Neural cell (in vitro differentiated cells): ENCODE measurements at regions not wholly inside any gene's neighbourhood (a gene's known extent, or its start where the extent isn't known, plus 50 kb on each side); places are given as distances from the start of the nearest gene placed in this dataset.

ENCODE experiments used
- H2AFZ ChIP-seq: fragments of 200-600, 300-800 bp; sonication (generic), shearing (Covaris generic); 2 replicates; pipeline ENCODE4 v1.6.0; 2014; ENCODE audit warnings: low read depth, mild to moderate bottlenecking, antibody characterized with exemption, low read length, moderate library complexity
- H3F3A ChIP-seq: fragments of 200-600 bp; shearing (Covaris generic); 2 replicates; pipeline ENCODE4 v1.6.1; 2016; ENCODE audit warnings: mild to moderate bottlenecking, moderate library complexity, mixed read lengths, antibody characterized with exemption, low read length; ENCODE audit not compliant: insufficient read depth, poor library complexity, severe bottlenecking
- H3K27ac ChIP-seq: fragments of 200-600, 300-800 bp; sonication (generic), shearing (Covaris generic); 2 replicates; pipeline ENCODE4 v1.5.1; 2014; ENCODE audit warnings: mild to moderate bottlenecking, low read length, moderate library complexity
- H3K27me3 ChIP-seq: fragments of 300-800, 200-600 bp; sonication (generic), shearing (Covaris generic); 2 replicates; pipeline ENCODE4 v1.6.0; 2014; ENCODE audit warnings: mild to moderate bottlenecking, low read depth, low read length, moderate library complexity; ENCODE audit not compliant: insufficient read depth
- H3K36me3 ChIP-seq: fragments of 300-800, 200-600 bp; sonication (generic), shearing (Covaris generic); 2 replicates; pipeline ENCODE4 v1.5.1; 2014; ENCODE audit warnings: mild to moderate bottlenecking, antibody characterized with exemption, low read length, moderate library complexity; ENCODE audit not compliant: insufficient read depth
- H3K4me2 ChIP-seq: fragments of 300-800, 200-600 bp; sonication (generic), shearing (Covaris generic); 2 replicates; pipeline ENCODE4 v1.6.0; 2014; ENCODE audit warnings: mild to moderate bottlenecking, low read length
- H3K4me3 ChIP-seq: fragments of 300-800, 200-600 bp; sonication (generic), shearing (Covaris generic); 2 replicates; pipeline ENCODE4 v1.5.1; 2014; ENCODE audit warnings: mild to moderate bottlenecking, low read length, moderate library complexity
- H3K79me2 ChIP-seq: fragments of 200-600 bp; shearing (Covaris generic); replicated peaks from 2 replicates; pipeline ENCODE4 v1.6.0; 2014; ENCODE audit warnings: mild to moderate bottlenecking, low read length, moderate library complexity; ENCODE audit not compliant: insufficient read depth
- H3K9ac ChIP-seq: fragments of 300-800, 200-600 bp; sonication (generic), shearing (Covaris generic); 2 replicates; pipeline ENCODE4 v1.6.1; 2016; ENCODE audit warnings: mild to moderate bottlenecking, low read length, mixed read lengths
- H3K9me2 ChIP-seq: fragments of 200-600 bp; shearing (Covaris generic); 2 replicates; pipeline ENCODE4 v1.6.1; 2016; ENCODE audit warnings: mild to moderate bottlenecking, low read length, mixed read lengths; ENCODE audit not compliant: insufficient read depth
- H3K9me3 ChIP-seq: fragments of 200-600, 300-800 bp; sonication (generic), shearing (Covaris generic); 2 replicates; pipeline ENCODE4 v1.6.1; 2016; ENCODE audit warnings: mild to moderate bottlenecking, mixed run types, low read length, moderate library complexity, mixed read lengths
- H4K20me1 ChIP-seq: fragments of 200-600 bp; shearing (Covaris generic); 2 replicates; pipeline ENCODE4 v1.6.1; 2016; ENCODE audit warnings: mild to moderate bottlenecking, mixed run types; ENCODE audit not compliant: insufficient read depth
- EP300 ChIP-seq: fragments of 450-650 bp; conservative IDR thresholded peaks from 2 replicates; pipeline ENCODE4 v1.6.1; 2014; ENCODE audit warnings: antibody characterized with exemption, mild to moderate bottlenecking, moderate library complexity; ENCODE audit not compliant: poor library complexity, severe bottlenecking
- EZH2 ChIP-seq: fragments of 200-600, 300-800 bp; shearing (Covaris generic), sonication (generic); IDR thresholded peaks from 2 replicates; pipeline ENCODE4 v1.6.1; 2014; ENCODE audit warnings: antibody characterized with exemption, low read length, borderline replicate concordance, mild to moderate bottlenecking; ENCODE audit not compliant: insufficient read depth, poor library complexity, severe bottlenecking
- MXI1 ChIP-seq: fragments of 450-650 bp; conservative IDR thresholded peaks from 2 replicates; pipeline ENCODE4 v1.6.1; 2014; ENCODE audit warnings: antibody characterized with exemption, mild to moderate bottlenecking; ENCODE audit not compliant: poor library complexity, severe bottlenecking
- POLR2AphosphoS5 ChIP-seq: IDR thresholded peaks from 2 replicates; pipeline ENCODE4 v1.6.1; 2012
- RAD21 ChIP-seq: fragments of 450-650 bp; conservative IDR thresholded peaks from 2 replicates; pipeline ENCODE4 v1.6.1; 2014; ENCODE audit warnings: antibody characterized with exemption, mild to moderate bottlenecking, moderate library complexity
- SMC3 ChIP-seq: fragments of 450-650 bp; conservative IDR thresholded peaks from 2 replicates; pipeline ENCODE4 v1.6.1; 2014; ENCODE audit warnings: antibody characterized with exemption, mild to moderate bottlenecking, moderate library complexity; ENCODE audit not compliant: poor library complexity
- TAF1 ChIP-seq: IDR thresholded peaks from 2 replicates; pipeline ENCODE4 v1.6.1; 2012; ENCODE audit warnings: low read depth
- TF ChIP-seq, protein P1 (sequence below): fragments of 450-650 bp; IDR thresholded peaks from 2 replicates; pipeline ENCODE4 v1.5.1; 2014; ENCODE audit warnings: antibody characterized with exemption, mild to moderate bottlenecking, moderate library complexity; ENCODE audit not compliant: poor library complexity, severe bottlenecking
- TF ChIP-seq, protein P2 (sequence below): IDR thresholded peaks from 2 replicates; pipeline ENCODE4 v1.6.1; 2012; ENCODE audit warnings: borderline replicate concordance

DNA sequence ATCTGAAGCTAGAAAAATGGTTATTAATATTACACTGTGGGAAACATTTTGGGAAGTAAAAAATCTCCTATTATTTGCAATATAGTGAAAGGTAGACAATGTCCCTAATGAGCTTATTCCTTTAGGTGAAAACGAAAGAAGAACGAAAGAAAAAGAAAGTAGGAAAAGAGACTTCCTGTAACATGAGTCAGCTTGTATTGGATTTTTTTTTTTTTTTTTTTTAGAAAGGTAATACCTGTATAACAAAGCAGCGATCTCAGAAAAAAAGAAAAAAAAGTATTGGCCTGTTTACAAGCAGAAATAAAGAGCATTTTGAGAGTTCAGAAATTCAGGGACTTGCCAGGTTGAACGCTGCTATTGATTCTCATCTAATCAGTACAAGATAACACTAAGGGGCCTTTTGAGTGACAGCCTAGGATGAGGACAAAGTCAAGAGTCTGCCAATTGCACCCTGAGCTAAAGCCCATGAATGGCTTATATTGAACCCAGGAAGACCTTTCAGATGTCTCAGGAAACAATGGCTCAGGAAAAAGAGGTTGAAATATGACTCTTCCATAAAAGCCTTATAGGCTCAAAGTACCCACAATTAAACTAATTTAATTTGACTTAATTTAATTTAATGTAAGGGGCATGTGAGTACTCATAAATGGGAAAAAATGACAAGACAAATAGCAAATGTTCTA, 615.6 kb upstream of the CDH2 start:
- H2AFZ ChIP-seq: no peak overlapping the region
- no peaks in the 10 kb centered on the region for H3K27me3 ChIP-seq
- no peaks in the 10 kb centered on the region for H3K9me3 ChIP-seq
- H3K9ac ChIP-seq: no peak overlapping the region
- H3K9me2 ChIP-seq: no peaks in the 10 kb centered on the region
- no peak overlapping the region for H3K27ac ChIP-seq
- no peaks in the 10 kb centered on the region for H3F3A ChIP-seq
- no peaks in the 10 kb centered on the region for H4K20me1 ChIP-seq
- H3K79me2 ChIP-seq: no peaks in the 10 kb centered on the region
- TF ChIP-seq MXI1: no peak
- no peak for TF ChIP-seq EP300
- no peak for TF ChIP-seq TAF1
- TF ChIP-seq RAD21: no peak
- no peak for TF ChIP-seq SMC3
- TF ChIP-seq, protein P1, sequence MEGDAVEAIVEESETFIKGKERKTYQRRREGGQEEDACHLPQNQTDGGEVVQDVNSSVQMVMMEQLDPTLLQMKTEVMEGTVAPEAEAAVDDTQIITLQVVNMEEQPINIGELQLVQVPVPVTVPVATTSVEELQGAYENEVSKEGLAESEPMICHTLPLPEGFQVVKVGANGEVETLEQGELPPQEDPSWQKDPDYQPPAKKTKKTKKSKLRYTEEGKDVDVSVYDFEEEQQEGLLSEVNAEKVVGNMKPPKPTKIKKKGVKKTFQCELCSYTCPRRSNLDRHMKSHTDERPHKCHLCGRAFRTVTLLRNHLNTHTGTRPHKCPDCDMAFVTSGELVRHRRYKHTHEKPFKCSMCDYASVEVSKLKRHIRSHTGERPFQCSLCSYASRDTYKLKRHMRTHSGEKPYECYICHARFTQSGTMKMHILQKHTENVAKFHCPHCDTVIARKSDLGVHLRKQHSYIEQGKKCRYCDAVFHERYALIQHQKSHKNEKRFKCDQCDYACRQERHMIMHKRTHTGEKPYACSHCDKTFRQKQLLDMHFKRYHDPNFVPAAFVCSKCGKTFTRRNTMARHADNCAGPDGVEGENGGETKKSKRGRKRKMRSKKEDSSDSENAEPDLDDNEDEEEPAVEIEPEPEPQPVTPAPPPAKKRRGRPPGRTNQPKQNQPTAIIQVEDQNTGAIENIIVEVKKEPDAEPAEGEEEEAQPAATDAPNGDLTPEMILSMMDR: no peak
- TF ChIP-seq, protein P2, sequence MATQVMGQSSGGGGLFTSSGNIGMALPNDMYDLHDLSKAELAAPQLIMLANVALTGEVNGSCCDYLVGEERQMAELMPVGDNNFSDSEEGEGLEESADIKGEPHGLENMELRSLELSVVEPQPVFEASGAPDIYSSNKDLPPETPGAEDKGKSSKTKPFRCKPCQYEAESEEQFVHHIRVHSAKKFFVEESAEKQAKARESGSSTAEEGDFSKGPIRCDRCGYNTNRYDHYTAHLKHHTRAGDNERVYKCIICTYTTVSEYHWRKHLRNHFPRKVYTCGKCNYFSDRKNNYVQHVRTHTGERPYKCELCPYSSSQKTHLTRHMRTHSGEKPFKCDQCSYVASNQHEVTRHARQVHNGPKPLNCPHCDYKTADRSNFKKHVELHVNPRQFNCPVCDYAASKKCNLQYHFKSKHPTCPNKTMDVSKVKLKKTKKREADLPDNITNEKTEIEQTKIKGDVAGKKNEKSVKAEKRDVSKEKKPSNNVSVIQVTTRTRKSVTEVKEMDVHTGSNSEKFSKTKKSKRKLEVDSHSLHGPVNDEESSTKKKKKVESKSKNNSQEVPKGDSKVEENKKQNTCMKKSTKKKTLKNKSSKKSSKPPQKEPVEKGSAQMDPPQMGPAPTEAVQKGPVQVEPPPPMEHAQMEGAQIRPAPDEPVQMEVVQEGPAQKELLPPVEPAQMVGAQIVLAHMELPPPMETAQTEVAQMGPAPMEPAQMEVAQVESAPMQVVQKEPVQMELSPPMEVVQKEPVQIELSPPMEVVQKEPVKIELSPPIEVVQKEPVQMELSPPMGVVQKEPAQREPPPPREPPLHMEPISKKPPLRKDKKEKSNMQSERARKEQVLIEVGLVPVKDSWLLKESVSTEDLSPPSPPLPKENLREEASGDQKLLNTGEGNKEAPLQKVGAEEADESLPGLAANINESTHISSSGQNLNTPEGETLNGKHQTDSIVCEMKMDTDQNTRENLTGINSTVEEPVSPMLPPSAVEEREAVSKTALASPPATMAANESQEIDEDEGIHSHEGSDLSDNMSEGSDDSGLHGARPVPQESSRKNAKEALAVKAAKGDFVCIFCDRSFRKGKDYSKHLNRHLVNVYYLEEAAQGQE: no peak
- no peak for TF ChIP-seq POLR2AphosphoS5
- no peak for TF ChIP-seq EZH2
- H3K4me2 ChIP-seq: no peak overlapping the region
- H3K36me3 ChIP-seq: no peaks in the 10 kb centered on the region
- no peak overlapping the region for H3K4me3 ChIP-seq

DNA sequence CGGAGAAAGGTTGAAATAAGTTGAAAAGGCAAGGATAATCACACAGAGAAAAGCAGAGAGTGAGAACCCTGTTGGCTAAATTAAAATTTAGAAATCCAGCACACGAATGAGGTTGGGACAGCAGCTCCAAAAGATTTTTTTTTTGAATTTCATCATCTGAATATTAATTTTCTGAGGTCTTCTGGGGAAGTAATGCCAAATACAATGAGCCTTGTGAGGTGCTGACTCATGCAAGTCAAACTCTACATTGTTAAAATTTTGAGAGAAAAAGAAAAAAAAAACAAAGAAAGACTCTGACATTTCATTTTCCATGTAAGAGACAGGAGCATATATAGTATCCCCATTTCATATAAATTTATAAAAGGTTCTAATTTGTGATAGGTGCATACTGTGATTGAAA, 614.2 kb upstream of the CDH2 start:
- Histone ChIP-seq H3F3A (no peaks in the 10 kb centered on the region), H3K27ac (no peak overlapping the region), H3K9me2 (no peaks in the 10 kb centered on the region), H4K20me1 (no peaks in the 10 kb centered on the region), H3K9ac (no peak overlapping the region), H3K9me3 (no peaks in the 10 kb centered on the region), H2AFZ (no peak overlapping the region), H3K4me3 (no peak overlapping the region), H3K36me3 (no peaks in the 10 kb centered on the region), H3K27me3 (no peaks in the 10 kb centered on the region), H3K79me2 (no peaks in the 10 kb centered on the region), H3K4me2 (no peak overlapping the region)
- TF ChIP-seq, protein P2: no peak
- no peak for TF ChIP-seq MXI1
- TF ChIP-seq, protein P1: no peak
- TF ChIP-seq SMC3: no peak
- TF ChIP-seq POLR2AphosphoS5: no peak
- no peak for TF ChIP-seq TAF1
- TF ChIP-seq EZH2: no peak
- TF ChIP-seq RAD21: no peak
- no peak for TF ChIP-seq EP300
